Neuronal stem cell (in vitro differentiated cells): ENCODE measurements at regions not wholly inside any gene's neighbourhood (a gene's known extent, or its start where the extent isn't known, plus 50 kb on each side); places are given as distances from the start of the nearest gene placed in this dataset.

Experiments used
- DNase-seq: peaks from one replicate; pipeline ENCODE4 v3.0.0-alpha.2; 2013; ENCODE audit warnings: low spot score
- H2AFZ ChIP-seq: one replicate; pipeline ENCODE4 v1.6.1; 2013; ENCODE audit warnings: mild to moderate bottlenecking, low read length, inconsistent platforms
- H2AK5ac ChIP-seq: 2 replicates; pipeline ENCODE4 v1.6.1; 2013; ENCODE audit warnings: low read depth, mild to moderate bottlenecking, inconsistent platforms, low read length, moderate library complexity, mixed read lengths
- H2BK120ac ChIP-seq: 2 replicates; pipeline ENCODE4 v1.6.1; 2013; ENCODE audit warnings: low read depth, mild to moderate bottlenecking, inconsistent platforms, low read length, moderate library complexity, mixed read lengths
- H2BK12ac ChIP-seq: one replicate; pipeline ENCODE4 v1.6.1; 2013; ENCODE audit warnings: low read length, inconsistent platforms
- H2BK15ac ChIP-seq: 2 replicates; pipeline ENCODE4 v1.6.1; 2013; ENCODE audit warnings: mild to moderate bottlenecking, low read length, inconsistent platforms, mixed read lengths
- H2BK5ac ChIP-seq: one replicate; pipeline ENCODE4 v1.6.1; 2013; ENCODE audit warnings: inconsistent platforms, mild to moderate bottlenecking, low read length, moderate library complexity
- H3K14ac ChIP-seq: one replicate; pipeline ENCODE4 v1.6.1; 2013; ENCODE audit warnings: low read length, inconsistent platforms
- H3K18ac ChIP-seq: 2 replicates; pipeline ENCODE4 v1.6.1; 2013; ENCODE audit warnings: low read length, inconsistent platforms
- H3K23ac ChIP-seq: 2 replicates; pipeline ENCODE4 v1.6.1; 2013; ENCODE audit warnings: low read depth, mild to moderate bottlenecking, mixed read lengths, low read length, inconsistent platforms; ENCODE audit not compliant: poor library complexity
- H3K27ac ChIP-seq: replicated peaks from 3 replicates; pipeline ENCODE4 v1.5.1; 2013; ENCODE audit warnings: low read length, inconsistent platforms
- H3K27me3 ChIP-seq, 3 experiments: 2 replicates each; pipeline ENCODE4 v1.6.1; 2013; ENCODE audit warnings: low read length in 3 of 3, mild to moderate bottlenecking in 2 of 3, inconsistent platforms in 1 of 3, low read depth in 1 of 3, mixed read lengths in 1 of 3, moderate library complexity in 1 of 3; ENCODE audit not compliant: control insufficient read depth in 3 of 3, insufficient read depth in 3 of 3
- H3K36me3 ChIP-seq, 2 donors: replicated peaks in 1 of 2; 2 replicates each; pipeline ENCODE4 v1.6.1; 2013; ENCODE audit warnings: low read length in 2 of 2; ENCODE audit not compliant: control insufficient read depth in 2 of 2, insufficient read depth in 2 of 2
- H3K4ac ChIP-seq: 2 replicates; pipeline ENCODE4 v1.6.1; 2013; ENCODE audit warnings: inconsistent platforms, mild to moderate bottlenecking, low read length, moderate library complexity
- H3K4me1 ChIP-seq, 2 donors: 1 replicate in 1 of 2; 2 replicates in 1 of 2; pipeline ENCODE4 v1.6.1; 2013; ENCODE audit warnings: low read length in 2 of 2, low read depth in 1 of 2; ENCODE audit not compliant: control insufficient read depth in 2 of 2, insufficient read depth in 1 of 2
- H3K4me2 ChIP-seq: one replicate; pipeline ENCODE4 v1.6.1; 2013; ENCODE audit warnings: mild to moderate bottlenecking, low read length, inconsistent platforms; ENCODE audit not compliant: insufficient read depth, poor library complexity, severe bottlenecking
- H3K4me3 ChIP-seq, 2 donors: 2 replicates each; pipeline ENCODE4 v1.5.1; 2013; ENCODE audit warnings: low read length in 2 of 2, mild to moderate bottlenecking in 2 of 2, inconsistent platforms in 1 of 2, moderate library complexity in 1 of 2
- H3K79me1 ChIP-seq: one replicate; pipeline ENCODE4 v1.6.1; 2013; ENCODE audit warnings: low read depth, mild to moderate bottlenecking, inconsistent platforms, low read length, moderate library complexity
- H3K9ac ChIP-seq: one replicate; pipeline ENCODE4 v1.6.1; 2013; ENCODE audit warnings: mild to moderate bottlenecking, low read depth, low read length, inconsistent platforms; ENCODE audit not compliant: poor library complexity
- H3K9me3 ChIP-seq, 2 donors: replicated peaks in 1 of 2; 2 replicates each; pipeline versions ENCODE3 to v1.6.1; 2013; ENCODE audit warnings: low read length in 2 of 2, mild to moderate bottlenecking in 2 of 2, inconsistent platforms in 1 of 2, low read depth in 1 of 2, mixed read lengths in 1 of 2, moderate library complexity in 1 of 2; ENCODE audit not compliant: control insufficient read depth in 2 of 2, insufficient read depth in 1 of 2
- H4K8ac ChIP-seq: one replicate; pipeline ENCODE4 v1.6.1; 2013; ENCODE audit warnings: low read depth, mild to moderate bottlenecking, inconsistent platforms, low read length, moderate library complexity
- H4K91ac ChIP-seq: one replicate; pipeline ENCODE4 v1.6.1; 2013; ENCODE audit warnings: low read length, low read depth, mild to moderate bottlenecking, inconsistent platforms; ENCODE audit not compliant: poor library complexity
- WGBS, 2 donors: extraction: QIAGEN DNeasy Blood & Tissue Kit; methylation state at CpG; one replicate each; pipeline ENCODE4 v1.1.7; 2013; ENCODE audit warnings: missing lambda C conversion rate in 2 of 2, mixed read lengths in 1 of 2; ENCODE audit not compliant: insufficient read length in 2 of 2, insufficient replicate concordance in 1 of 2; ENCODE audit errors: extremely low coverage in 2 of 2; 5-methylcytosine and 5-hydroxymethylcytosine counted together

GRCh38 chr5:63803165-63803564, 159.1 kb downstream of the HTR1A start:
- Histone ChIP-seq H3K36me3 (no peaks in the 10 kb centered on the region), H3K4me2 (no peak overlapping the region), H3K27ac (no peak overlapping the region), H3K27me3 (no peaks in the 10 kb centered on the region), H3K4me3 (no peak overlapping the region), H3K9ac (no peak overlapping the region), H3K23ac (no peak overlapping the region), H2BK120ac (no peak overlapping the region), H4K91ac (no peak overlapping the region), H3K79me1 (no peaks in the 10 kb centered on the region), H2BK12ac (no peak overlapping the region), H2AK5ac (no peak overlapping the region), H2BK15ac (no peak overlapping the region), H3K9me3 (no peaks in the 10 kb centered on the region), H3K4me1 (no peaks in the 10 kb centered on the region), H4K8ac (no peak overlapping the region), H2BK5ac (no peak overlapping the region), H2AFZ (no peak overlapping the region), H3K4ac (no peak overlapping the region), H3K18ac (no peak overlapping the region), H3K14ac (no peak overlapping the region)
- DNase-seq = no peak
- no CpG with 5 or more reads among the region's 1 CpG for WGBS, 2 donors

GRCh38 chr5:63794979-63795378, 167.3 kb downstream of the HTR1A start:
- WGBS, 2 donors = no CpG with 5 or more reads among the region's 2 CpGs
- H2AFZ ChIP-seq = no peak overlapping the region
- no peak overlapping the region for H3K14ac ChIP-seq
- no peak overlapping the region for H2AK5ac ChIP-seq
- no peak overlapping the region for H3K18ac ChIP-seq
- H2BK5ac ChIP-seq = no peak overlapping the region
- H3K27me3 ChIP-seq = no peaks in the 10 kb centered on the region
- no peaks in the 10 kb centered on the region for H3K79me1 ChIP-seq
- no peak overlapping the region for H2BK12ac ChIP-seq
- H3K4me2 ChIP-seq = no peak overlapping the region
- no peak overlapping the region for H3K27ac ChIP-seq
- H4K8ac ChIP-seq = no peak overlapping the region
- H3K4ac ChIP-seq = no peak overlapping the region
- no peak overlapping the region for H3K9ac ChIP-seq
- H2BK15ac ChIP-seq = no peak overlapping the region
- H2BK120ac ChIP-seq = no peak overlapping the region
- no peak overlapping the region for H3K4me3 ChIP-seq
- DNase-seq = no peak
- H4K91ac ChIP-seq = no peak overlapping the region
- peaks cover 0 to 2% of the 10 kb centered on the region in 2 donors for H3K9me3 ChIP-seq
- no peaks in the 10 kb centered on the region for H3K36me3 ChIP-seq
- no peak overlapping the region for H3K23ac ChIP-seq
- no peaks in the 10 kb centered on the region for H3K4me1 ChIP-seq

GRCh38 chr5:63794296-63794695, 167.9 kb downstream of the HTR1A start:
- DNase-seq = no peak
- H2BK12ac ChIP-seq = no peak overlapping the region
- H3K9me3 ChIP-seq = peaks cover 0 to 2% of the 10 kb centered on the region in 2 donors
- H3K9ac ChIP-seq = no peak overlapping the region
- H3K18ac ChIP-seq = no peak overlapping the region
- no peak overlapping the region for H2AK5ac ChIP-seq
- H2BK5ac ChIP-seq = no peak overlapping the region
- no peaks in the 10 kb centered on the region for H3K79me1 ChIP-seq
- no peak overlapping the region for H3K4ac ChIP-seq
- H2AFZ ChIP-seq = no peak overlapping the region
- H2BK120ac ChIP-seq = no peak overlapping the region
- H3K4me2 ChIP-seq = no peak overlapping the region
- no peak overlapping the region for H3K23ac ChIP-seq
- no peaks in the 10 kb centered on the region for H3K36me3 ChIP-seq
- no peak overlapping the region for H4K8ac ChIP-seq
- H3K27me3 ChIP-seq = no peaks in the 10 kb centered on the region
- no peak overlapping the region for H4K91ac ChIP-seq
- H3K4me1 ChIP-seq = no peaks in the 10 kb centered on the region
- no peak overlapping the region for H3K27ac ChIP-seq
- no peak overlapping the region for H3K4me3 ChIP-seq
- no peak overlapping the region for H2BK15ac ChIP-seq
- no peak overlapping the region for H3K14ac ChIP-seq

- no peak for DNase-seq
- WGBS, 2 donors = no CpG with 5 or more reads among the region's 1 CpG
- no peak overlapping the region for H2AFZ ChIP-seq
Measured at GRCh38 chr5:63774939-63775338, 187.3 kb downstream of the HTR1A start.

More at GRCh38 chr5:63774939-63775338, 187.3 kb downstream of the HTR1A start:
- Histone ChIP-seq H4K91ac (no peak overlapping the region), H2BK15ac (no peak overlapping the region), H2BK12ac (no peak overlapping the region), H3K23ac (no peak overlapping the region), H3K9ac (no peak overlapping the region), H3K4me2 (no peak overlapping the region), H3K4me3 (no peak overlapping the region), H2BK5ac (no peak overlapping the region), H3K14ac (no peak overlapping the region), H3K27me3 (no peaks in the 10 kb centered on the region), H3K4me1 (no peaks in the 10 kb centered on the region), H3K4ac (no peak overlapping the region), H2AK5ac (no peak overlapping the region), H3K18ac (no peak overlapping the region), H4K8ac (no peak overlapping the region), H3K27ac (no peak overlapping the region), H2BK120ac (no peak overlapping the region), H3K36me3 (no peaks in the 10 kb centered on the region), H3K9me3 (no peaks in the 10 kb centered on the region), H3K79me1 (no peaks in the 10 kb centered on the region)
